GM12873 (cell line): ENCODE measurements at regions not wholly inside any gene's neighbourhood (a gene's known extent, or its start where the extent isn't known, plus 50 kb on each side); places are given as distances from the start of the nearest gene placed in this dataset.

Experiments
- TF ChIP-seq, protein P1 (sequence below): IDR thresholded peaks from 2 replicates; pipeline ENCODE4 v1.5.1; 2012; ENCODE audit warnings: low read depth, mild to moderate bottlenecking, moderate library complexity, low read length, control low read depth; ENCODE audit not compliant: insufficient read depth; ENCODE audit errors: missing control alignments

DNA sequence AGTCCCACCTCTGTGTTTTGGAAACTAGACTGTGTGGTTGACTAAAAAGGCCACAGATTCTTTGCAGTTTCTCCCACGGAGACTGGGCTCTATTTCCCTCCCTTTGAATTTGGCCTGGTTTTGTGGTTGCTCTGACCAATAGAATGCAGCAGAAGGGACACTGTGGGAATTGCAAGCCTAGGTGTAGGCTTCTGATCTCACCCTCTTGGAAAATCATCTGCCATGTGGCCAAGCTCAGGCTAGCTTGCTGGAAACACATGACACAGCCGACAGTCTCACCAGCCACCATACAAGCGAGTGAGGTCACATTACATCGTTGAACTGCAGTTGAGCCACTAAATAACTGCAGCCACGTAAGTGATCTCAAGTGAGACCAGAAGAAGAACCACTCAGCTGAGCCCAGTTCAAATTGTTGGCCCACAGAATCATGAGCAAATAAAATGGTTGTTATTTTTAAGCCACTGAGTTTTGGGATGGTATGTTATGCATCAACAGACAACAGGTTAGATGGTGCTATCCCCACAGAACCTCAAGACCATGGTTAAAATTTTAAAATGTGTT is 319.1 kb upstream of the MEX3C start:
- TF ChIP-seq, protein P1, sequence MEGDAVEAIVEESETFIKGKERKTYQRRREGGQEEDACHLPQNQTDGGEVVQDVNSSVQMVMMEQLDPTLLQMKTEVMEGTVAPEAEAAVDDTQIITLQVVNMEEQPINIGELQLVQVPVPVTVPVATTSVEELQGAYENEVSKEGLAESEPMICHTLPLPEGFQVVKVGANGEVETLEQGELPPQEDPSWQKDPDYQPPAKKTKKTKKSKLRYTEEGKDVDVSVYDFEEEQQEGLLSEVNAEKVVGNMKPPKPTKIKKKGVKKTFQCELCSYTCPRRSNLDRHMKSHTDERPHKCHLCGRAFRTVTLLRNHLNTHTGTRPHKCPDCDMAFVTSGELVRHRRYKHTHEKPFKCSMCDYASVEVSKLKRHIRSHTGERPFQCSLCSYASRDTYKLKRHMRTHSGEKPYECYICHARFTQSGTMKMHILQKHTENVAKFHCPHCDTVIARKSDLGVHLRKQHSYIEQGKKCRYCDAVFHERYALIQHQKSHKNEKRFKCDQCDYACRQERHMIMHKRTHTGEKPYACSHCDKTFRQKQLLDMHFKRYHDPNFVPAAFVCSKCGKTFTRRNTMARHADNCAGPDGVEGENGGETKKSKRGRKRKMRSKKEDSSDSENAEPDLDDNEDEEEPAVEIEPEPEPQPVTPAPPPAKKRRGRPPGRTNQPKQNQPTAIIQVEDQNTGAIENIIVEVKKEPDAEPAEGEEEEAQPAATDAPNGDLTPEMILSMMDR = no peak

DNA sequence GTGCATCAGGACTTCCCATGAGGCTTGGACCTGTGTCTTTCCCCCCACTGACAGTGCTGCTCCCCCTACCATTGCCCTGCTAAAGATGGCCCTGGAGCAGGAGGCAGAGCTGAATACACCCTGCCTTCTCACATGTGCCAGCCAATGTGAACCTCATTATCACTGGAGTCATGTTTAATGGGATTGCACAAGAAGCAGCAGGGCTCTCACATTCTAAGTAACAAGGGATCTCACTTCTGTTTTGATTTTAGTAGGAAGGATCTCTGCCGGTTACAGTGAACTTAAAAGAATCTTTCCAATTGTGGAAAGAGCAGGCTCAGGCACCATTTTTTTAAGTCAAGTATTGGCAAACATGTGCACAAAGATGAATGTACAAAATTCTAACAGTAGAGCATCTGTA is 322.1 kb upstream of the MEX3C start:
- TF ChIP-seq, protein P1 = no peak

DNA sequence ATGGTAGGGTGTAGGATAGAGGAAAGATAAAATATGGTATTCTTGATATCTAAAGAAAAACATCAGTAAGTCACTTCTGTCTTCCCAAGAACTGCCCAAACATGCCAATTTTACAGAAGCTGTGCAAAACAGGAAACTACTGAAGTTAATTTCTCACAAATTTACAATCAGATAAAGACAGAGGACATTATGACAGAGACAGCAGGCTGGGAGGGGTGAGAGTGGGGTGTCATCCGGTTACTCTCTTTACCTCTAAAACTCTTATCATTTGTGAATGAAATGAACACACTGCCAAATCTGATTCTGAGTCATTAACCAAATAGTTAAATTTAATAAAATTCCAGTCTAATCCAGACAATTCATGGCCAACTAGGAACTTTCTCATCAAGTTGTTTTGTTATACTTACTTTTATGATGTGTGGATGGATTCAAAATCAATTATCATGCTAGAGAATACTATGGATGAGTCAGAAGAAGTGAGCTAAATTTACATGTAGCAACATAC is 323.2 kb upstream of the MEX3C start:
- TF ChIP-seq, protein P1 = no peak

DNA sequence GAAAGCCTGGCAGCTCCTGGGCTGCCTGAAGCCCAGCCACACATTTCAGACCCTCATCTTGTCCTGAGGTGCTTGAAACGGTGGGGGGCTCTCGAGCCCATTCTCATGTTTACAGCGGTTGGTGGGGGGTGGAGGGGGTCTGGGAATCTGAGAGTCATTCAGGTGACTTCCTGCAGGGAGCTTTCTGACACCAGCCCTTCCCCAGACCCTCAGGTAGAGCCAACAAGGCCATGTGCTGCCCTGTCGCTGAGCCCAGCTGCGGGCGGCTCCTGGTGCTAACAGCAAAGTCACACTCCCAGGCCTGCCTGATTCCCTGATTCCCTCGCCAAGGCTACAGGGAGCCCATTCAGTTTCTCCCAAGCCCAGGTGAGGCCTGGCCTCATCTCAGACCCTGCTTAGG is 324.9 kb upstream of the MEX3C start:
- TF ChIP-seq, protein P1 = no peak

DNA sequence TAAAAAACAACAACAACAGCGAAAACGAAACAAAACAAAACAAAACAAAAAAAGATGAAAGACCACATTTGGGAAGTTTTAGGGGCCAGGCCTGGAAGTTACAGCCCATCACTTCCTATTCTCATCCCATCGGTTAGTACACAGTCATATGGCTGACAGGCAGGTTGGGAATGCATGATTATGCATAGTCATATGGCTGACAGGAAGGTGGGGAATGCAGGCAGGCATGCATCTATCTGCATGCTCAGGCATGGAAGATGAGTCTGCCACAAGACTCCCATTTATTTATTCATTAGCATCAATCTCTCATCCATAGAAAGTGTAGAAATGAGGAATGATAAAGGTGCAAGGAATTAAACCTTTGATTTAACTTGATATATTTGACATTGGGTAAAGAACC is 325.3 kb upstream of the MEX3C start:
- TF ChIP-seq, protein P1 = no peak

DNA sequence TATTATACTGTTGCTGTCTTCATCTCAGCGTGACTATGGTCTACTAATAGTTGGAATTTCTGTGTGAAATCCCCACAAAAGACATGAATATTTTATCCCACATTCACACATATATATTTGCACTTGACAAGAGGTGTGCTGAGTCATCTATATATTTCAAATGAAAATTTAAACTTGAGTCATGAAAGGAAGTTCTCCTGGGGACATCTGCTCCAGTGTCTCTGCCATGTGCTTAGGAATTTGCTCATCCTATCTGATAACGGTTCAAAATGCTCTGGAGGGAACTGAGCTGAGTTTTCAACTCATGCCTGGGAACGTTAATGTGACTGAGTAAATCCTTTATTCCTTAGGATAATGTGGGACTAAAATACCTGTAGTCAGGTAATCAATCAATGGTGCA is 326.2 kb upstream of the MEX3C start:
- TF ChIP-seq, protein P1 = no peak

DNA sequence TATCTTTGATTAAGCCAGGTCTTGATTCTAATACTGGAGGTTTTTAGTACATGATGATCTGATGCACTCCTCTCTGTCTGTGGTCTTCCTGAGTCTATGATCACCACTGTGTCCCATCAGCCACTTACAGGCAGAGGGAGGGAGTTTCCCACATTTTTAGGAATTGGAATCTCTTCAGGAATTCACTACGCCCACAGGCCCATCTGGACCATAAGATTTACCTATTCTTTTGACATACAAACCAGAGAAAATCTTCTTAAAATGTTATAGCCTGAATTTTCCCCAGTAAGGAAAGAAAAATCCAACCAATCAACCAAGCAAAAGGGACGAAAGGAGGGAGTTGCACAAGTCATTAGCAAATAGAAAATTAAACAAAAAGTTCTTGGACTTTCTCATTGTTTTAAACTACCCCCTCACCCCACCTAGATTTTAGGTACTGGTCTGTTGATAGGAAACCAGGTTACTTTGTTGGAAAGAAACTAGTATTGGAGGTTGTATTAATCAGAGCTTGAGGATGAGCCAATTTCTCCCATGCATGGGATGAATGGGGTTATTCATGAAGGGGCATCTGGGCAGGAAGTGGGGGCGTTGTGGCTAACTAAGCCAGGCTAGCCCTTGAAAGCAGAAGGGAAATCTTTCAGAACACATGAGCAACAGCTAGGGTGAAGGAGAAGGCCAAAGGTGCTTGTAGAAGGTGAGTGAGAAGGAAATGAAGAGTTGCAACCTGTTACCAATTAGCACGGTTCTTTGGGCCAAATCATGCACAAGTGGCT is 328.2 kb upstream of the MEX3C start:
- TF ChIP-seq, protein P1 = no peak
